ENCODE measurements at regions not wholly inside any gene's neighbourhood (a gene's known extent, or its start where the extent isn't known, plus 50 kb on each side); places are given as distances from the start of the nearest gene placed in this dataset.
"Not testable (repeated sequence)": the region's sequence is repeated elsewhere in the genome, so short reads cannot be mapped to it uniquely, and the experiment has no call there.

DNA sequence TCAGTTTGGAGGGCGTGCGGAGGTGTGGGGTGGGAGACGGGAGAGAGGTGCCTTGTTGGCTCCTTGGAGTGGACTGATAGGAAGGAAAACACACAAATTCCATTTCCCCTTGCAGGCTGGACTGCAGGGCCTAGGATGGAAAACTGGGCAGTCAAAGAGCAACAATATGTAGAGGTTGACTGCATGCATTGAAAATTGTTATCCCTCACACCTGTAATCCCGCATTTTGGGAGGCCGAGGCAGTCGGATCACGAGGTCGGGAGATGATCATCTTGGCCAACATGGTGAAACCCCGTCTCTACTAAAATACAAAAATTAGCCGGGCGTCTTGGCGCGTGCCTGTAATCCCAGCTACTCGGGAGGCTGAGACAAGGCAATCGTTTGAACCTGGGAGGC lies 128.2 kb downstream of the PPIAL4G start:
- no peak for DNase-seq

DNA sequence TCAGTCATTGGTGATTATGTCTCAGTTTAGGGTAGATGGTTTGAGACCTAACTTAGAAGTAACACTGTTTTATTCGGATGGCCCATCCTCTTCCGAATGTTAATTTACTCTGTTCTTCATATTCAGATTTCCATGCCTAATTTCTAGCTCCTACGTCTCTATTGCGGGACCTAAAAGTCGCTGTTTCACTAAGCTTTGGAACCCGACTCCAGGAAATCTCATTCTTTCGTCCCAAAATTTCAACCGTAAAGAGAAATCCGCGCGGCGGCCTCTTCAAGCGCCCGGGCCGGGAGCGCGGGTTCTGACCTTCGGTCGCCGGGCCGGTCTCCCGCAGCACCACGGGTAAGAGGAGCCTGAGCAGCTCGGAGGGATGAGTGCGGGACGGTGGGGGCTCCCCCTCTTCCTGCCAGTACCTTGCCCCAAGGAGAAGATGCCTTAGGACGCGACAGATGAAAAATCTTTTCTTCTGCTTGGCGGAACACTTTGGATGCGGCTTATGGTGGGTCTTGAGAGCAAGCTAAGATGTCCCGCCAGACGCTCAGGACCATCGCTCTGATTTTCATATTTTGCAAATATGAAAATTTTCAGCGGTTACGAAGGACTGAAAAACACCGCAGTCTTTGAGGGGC lies 128.7 kb downstream of the PPIAL4G start:
- DNase-seq = no peak

DNA sequence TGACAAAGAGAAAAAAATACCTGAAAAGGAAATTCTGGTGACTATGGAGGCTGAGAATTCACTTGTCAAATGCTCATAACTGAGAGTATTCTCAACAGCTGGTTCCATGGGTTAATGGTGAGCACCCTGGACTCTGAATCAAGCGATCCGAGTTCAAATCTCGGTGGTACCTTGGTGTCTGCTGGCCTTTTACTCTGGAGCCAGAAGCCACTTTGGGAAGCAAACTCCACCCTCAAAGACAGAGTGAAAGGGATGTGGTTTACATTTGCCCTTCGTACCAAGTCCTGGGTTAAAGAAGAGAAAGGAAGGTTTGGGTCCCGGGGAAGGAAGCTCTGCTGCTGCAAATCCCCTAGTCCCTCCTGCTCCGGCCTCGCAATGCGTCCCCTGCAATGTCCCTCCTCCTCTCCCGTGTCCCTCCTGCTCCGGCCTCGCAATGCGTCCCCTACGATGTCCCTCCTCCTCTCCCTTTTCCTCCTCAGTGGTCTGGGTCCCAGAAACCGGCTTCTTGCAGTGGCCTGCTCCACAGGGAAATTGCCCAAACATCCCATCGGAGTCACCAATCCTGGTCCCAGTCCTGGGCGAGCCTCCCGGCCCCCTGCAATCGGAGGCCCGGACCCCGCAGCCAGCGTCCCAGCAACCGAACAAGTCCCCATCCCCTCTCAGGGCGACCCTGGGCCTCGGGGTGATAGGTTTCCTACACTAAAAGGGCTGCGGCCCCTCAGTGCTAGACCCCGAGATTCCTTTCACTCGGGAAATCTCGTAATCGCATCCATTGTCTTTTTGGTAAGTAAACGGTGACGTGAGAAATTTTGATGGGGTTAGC lies 129.4 kb downstream of the PPIAL4G start:
- peak; percentile 50 for DNase-seq

DNA sequence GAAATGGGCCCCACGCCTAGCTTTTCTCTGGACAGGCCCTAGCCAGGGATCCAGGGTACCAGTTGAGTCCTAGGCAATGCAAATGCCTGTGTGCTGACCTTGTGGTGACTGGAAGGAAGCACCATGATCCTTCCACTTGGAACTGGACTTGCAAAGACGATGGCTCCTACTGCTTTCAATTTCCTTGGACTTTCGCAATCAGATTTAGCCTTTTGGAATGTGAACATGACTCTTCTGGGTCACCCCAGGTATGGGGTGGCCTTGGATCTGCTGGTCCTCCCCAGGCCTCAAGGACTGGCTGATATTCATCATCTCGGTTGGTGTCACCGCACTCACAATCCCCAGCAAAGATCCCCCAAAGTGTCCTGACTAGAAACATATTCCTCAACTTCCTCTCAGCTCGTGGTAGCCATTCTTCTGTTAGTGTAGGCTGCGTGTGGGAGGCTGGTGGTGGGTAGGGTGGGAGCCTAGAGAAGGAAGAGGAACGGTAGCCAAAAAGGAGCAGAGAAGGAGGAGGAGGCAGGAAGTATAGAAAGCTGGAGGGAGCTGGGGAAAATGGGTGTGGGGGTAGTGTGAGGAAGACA lies 130.5 kb downstream of the PPIAL4G start:
- DNase-seq = peak; percentile 39

DNA sequence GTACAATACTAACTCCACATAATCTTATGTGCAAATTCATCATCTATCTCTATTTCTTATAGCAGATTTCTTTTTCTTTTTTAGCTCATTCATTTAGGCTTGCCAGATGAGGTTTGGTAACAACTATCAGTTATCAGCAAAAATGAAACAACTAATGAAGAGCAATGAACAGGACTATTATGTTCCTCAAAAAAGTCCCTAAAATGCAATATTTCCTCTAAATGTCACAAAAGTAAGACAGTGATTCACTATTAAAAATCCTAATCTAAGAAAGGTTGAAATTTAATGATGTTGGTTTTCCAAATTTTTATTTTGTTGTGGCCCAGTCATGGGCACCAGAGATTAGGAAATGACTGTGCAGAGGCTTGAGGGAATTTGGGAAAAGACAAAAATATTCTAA lies 135.3 kb downstream of the PPIAL4G start:
- DNase-seq = peak; percentile 70

DNA sequence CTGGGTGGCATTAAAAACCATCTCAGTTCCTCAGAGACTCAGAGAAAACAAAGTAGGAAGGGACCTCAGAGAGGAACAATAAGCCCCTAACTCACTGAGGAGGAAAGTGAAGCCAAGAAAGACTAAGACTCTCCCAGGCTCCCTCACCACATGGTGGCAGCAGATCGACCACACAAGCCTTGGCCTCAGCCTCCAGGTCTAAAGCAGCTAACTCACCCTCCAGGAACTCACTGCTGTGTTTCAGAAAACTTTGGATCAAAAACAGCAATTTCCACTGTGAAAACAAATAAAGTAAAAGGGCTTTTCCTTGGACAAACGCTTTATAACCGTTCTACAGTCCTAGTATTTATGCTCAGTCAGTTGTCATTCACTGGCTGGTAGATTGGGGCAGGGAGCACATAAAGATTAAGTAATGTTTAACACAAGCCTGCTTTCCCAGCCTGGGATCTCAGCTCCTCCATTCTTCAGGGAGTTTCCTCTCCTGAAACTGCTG lies 137.4 kb downstream of the PPIAL4G start:
- peak; percentile 19 for DNase-seq

DNA sequence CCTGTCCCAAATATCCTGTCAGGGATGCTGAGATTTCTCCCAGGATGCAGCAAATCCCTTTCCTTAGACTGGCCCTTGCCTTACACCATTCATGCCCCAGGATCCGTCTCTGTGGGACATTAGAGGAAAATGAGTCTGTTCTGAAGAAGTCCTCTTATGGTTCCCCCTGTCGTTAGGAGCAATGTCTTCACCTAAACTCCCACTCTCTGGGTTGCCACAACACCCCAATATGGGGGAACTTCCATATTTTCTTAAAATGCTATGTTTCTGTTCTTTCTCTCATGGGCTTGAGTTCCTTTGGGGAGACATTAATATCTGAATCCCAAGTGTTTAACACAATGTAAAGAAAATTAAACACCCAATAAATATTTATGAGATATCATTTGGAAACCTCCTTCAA lies 138.5 kb downstream of the PPIAL4G start:
- DNase-seq = peak; percentile 59

DNA sequence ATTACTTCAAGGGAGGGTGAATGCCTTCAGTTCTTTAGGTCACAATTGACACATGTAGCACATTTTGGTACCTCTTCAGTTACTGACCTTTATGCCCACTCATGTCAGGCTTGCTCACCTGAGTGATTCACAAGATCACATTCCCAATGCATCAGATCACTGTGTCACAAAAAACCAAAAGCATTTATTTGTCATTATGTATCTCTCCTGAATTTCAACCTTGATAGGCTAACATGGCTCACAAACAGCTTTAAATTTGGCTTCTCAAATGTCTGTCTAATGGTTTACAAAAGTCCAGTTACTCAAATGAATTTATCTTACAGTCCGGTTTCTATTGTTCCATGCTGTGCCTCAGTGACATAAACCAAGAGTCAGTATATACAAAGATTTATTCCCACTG lies 141.4 kb downstream of the PPIAL4G start:
- not testable (repeated sequence) for DNase-seq

DNA sequence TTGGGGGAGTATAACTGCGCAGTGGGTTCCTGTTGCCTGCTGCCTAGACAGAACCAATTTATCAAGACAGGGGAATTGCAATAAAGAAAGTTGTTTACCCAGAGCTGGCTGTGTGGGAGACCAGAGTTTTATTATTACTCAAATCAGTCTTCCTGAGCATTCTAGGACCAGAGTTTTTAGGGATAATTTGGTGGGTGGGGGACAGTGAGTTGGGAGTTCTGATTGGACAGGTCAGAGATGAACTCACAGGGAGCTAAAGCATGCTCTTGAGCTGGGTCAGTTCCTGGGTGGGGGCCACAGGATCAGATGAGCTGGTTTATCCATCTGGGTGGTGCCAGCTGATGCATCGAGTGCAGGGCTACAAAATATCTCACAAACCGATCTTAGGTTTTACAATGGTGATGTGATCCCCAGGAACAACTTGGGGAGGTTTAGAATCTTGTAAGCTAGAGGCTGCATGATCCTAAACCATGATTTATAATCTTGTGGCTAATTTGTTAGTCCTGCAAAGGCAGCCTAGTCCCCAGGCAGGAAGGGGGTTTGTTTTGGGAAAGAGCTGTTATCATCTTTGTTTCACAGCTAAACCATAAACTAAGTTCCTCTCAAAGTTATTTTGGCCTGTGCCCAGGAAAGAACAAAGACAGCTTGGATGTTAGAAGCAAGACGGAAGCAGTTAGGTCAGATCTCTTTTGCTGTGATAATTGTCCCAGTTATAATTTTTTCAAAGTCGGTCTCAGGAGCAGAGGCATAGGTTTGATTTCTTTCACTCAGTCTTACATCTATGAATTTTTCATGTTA lies 146.8 kb downstream of the PPIAL4G start:
- DNase-seq = not testable (repeated sequence)

DNA sequence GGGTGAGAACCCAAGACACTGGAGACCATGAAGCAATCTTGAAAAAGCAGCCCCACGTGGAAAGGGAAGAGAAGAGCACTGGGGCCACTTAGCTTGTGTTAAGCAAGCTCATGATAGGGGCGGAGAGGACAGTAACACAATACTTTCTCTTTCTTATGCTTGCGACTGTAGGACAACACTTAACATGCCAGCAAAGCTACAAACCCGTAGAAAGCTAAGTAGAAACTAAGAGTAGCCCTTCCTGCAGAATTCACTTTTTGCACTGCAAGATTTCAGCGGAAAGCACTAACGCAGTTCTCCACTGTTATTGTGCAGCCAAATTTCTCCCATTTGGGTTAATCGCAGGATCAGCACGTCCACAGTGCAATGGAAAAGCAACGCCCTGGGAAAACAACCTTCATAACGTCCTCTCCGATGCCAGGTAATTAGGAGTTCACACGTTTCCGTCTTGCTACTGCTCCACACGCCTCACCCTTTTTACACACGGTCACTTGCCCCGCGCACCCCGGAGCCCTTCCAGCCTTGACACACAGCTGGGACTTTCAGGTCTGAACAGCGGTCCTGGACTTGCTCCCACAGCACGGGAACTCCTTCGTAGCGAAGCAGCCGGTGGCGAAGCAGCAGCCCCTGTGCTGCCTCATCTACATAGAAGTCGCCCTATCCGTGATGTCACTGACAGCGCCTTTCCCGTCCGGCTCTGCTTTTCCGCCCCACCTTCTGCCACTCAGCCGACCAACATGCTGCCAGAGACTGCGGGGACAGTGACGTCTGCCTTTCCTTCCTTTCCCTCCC lies 148.6 kb downstream of the PPIAL4G start:
- DNase-seq = peak; percentile 95

DNA sequence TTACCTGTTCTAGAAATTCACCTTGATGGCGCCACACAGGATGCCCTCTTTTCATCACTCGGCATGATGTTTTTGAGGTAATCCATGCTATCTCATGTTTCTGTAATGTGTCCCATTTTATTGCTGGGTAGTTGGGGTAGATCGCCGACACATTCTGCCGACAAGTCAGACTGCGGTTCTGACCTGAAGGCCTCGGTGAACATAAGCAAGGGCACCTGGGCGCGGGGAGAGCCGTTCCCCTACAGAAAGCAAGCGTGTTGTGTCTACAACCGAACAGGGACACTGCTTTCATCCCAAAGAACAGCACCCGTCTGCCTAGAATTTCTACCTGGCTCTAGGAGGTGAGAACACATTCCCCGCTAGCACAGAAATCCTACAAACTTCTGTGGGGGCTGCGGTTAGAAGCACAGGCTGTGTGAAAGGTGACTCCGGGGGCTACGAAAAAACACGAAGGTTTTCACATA lies 149.2 kb downstream of the PPIAL4G start:
- DNase-seq = no peak

DNA sequence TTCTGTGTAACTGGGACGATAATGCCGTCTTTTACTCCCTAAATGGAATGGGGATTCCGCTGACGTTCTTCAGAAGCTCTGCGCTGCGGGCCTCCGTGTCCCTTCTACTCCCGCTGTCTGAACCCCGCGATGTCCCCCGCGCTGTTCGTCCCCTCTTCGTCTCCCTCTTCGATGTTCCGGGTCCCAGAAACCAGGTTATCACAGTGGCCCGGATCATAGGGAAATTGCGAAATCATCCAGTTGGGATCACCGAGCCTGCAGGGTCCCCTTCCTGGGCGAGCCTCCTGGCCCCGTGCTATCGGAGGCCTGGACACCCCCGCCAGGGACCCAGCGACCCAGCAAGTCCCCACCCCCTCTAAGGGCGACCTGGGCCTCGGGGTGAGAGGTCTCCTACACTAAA lies 154.2 kb downstream of the PPIAL4G start:
- no peak for DNase-seq

DNA sequence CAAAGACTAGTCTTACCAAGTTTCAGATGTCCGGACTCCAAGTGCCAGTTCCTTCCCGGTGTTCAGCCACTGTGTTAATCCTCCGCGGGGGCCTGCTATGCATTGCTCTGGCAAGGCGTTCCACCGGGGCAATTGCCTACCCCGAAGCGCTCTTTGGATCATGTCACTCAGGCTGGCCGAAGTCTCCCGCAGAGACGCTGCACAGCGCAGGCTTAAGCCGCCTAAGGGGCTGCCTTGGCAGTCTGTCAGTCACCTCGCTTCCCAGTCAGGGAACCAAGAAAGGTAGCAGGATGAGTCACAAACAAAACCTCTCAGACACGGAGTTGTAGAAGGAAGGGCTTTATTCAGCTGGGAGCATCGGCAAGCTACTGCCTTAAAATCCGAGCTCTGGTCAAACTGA lies 158.1 kb downstream of the PPIAL4G start:
- not testable (repeated sequence) for DNase-seq

DNA sequence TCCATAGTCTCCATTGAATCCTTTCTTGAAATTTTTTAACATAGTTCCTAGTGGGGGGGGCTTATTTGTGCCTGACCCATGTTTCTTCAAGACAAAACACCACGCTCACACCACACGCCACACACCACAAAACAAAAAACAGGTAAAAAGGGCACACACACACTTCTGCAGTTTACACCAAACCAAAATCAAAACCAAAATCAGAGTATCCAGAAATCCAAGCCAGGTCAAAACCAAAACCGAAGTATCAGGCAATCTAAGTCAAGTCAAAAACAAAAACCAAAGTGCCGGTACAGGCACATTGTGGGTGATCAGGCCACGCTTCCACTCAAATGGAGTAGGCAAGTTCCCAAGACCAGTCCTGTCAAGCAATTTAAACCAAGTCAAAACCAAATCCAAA lies 158.6 kb downstream of the PPIAL4G start:
- DNase-seq = not testable (repeated sequence)

DNA sequence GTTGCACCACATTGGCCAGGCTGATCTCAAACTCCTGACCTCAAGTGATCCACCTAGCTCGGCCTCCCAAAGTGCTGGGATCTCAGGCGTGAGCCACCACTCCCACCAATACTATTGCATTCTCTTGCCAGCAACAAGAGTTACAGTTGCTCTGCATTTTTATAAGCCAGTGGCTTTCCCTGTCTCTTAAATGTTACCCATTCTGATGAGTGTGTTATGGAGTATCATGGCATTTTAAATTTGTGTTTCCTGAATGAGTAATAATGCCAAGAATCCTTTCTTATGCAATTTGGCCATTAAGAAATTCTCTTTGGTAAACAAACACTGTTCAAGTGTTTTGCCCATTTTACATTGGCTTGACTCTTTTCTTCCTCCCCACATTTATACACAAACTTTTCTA lies 163.0 kb downstream of the PPIAL4G start:
- DNase-seq = not testable (repeated sequence)

DNA sequence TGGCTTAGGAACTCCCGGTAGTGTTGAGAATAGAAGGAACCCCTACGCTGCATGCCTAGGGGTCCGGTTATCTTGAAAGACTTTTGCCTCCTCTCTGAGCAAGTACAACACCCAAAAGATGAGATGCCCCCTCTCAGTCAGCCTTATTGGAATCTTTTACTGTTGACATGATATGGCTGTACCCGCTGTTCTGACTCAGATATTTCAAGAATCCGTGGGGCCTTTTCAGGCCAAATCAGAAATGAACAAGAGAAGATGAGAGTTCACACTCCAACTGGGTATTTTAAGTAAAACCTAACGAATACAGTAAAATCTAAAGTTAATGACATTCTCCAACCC lies 164.2 kb downstream of the PPIAL4G start:
- DNase-seq = no peak

DNA sequence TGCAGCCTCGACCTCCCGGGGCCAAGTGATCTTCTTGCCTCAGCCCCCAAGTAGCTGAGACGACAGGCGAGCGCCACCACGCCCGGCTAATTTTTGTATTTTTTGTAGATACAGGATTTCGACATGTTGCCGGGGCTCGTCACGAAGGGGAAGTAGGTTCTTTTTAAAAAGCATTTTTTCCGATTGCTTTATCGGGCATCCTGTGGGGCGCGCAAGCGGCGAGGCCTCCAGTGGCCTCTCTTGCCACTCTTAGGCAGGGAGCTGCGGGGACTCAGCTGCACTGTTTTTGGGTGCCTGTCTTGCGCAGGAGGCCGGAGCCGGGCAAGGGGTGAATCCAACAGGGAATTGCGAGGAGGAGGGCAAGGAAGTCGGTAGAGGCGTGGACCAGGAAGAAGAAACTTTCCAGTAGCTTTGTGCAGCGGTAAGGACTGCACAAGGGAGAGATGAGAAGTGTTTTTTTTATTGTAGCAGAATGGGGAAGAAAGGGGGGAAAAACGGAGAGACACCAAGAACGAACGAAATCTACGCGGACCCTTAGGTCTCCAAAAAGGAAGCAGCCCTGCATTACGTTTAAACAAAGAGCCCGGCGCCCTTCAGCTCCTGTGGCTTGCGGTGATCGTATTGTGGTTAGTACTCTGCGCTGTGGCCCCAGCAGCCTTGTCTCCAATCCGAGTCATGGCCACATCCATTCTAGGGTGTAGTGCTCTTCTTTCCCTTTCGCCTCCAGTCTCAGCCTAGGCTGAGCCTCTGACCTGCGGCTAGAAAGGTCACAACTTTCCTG lies 164.8 kb downstream of the PPIAL4G start:
- DNase-seq = peak; percentile 85

DNA sequence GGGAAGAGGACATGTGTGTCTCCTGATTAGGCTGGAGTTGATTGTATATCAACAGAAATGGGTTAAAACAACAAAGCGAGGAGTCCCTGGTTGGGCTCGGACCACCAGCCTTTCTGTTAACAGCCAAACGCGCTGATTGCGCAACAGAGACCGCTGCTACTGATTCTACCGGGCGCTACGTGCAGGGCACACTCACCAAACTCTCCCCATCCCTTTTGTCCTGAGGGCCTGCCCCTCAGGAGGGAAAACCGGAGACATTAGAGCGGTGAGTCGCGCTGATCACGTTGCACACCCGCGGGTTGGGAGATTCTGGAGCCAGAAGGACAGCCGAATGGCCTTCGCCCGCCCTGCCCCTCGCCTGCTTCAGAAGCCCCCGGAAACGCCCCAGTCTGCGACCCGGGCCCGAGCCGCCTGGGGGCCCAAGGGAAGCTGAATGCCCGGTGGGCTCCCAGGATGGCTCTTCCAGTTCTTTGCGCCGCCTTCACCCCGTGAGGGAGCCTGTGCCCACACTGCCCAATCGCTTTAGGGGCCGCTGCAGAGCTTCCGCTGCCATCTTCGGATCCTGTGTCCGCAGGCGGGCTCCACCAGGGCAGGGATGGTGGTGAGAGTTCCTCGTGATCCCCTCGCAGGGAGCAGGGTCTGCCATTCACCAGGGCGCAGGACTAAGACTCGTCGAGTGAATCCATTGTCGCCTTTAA lies 165.4 kb upstream of the NBPF11 start:
- DNase-seq = no peak

DNA sequence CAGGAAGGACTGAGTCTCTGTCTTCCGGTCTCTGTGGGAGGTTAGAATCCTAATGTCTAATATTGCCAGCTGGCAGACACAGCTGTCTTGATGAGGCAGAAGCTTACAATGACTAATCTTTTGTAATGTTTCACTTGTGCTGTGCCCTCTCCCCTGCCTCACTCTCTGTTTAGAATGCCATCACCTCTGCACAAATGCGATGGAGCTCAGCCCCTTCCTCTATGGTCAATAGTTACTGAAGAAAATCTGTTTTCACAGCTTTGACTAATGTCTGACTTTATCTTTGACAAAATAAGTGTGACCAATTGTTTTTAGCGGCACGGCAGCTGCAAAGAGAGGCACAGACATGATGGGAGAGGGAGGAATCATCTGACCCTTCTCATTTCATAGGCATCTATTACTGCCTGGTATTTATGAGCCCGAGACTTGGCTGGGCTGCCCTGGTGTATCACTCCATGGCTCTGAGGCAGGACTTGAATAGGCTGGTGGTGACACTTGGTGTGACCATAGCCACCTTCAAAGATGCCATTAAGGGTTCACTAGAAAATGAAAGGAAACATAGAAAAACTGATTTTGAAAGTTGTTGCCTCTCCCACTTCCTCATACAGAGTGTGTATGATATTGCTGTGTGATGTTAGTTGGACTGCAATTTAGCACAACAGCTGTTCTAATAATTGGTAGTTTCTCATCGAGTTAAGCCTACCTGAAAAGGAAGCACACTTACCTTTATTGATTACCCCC lies 163.2 kb upstream of the NBPF11 start:
- peak; percentile 80 for DNase-seq

DNA sequence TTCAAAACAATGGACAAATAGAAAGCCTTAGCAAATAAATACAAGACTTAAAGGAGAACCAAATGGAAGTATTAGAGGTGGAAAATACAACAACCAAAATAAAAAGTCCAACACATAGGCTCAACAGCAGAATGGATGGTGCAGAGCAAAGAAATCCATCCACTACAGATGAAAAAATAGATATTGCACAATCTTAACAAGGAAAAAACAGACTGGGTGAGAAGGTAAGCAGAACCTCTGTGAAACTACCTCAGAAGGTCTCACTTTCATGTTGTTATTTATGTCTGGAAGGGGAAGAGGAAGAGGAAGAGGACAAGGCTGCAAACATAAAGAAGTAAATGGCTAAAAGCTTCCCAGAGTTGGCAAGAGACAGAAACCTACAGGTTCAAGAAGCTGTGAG lies 158.7 kb upstream of the NBPF11 start:
- no peak for DNase-seq
